ENCODE measurements at regions not wholly inside any gene's neighbourhood (a gene's known extent, or its start where the extent isn't known, plus 50 kb on each side); places are given as distances from the start of the nearest gene placed in this dataset.
"Not testable (repeated sequence)": the region's sequence is repeated elsewhere in the genome, so short reads cannot be mapped to it uniquely, and the experiment has no call there.

DNA sequence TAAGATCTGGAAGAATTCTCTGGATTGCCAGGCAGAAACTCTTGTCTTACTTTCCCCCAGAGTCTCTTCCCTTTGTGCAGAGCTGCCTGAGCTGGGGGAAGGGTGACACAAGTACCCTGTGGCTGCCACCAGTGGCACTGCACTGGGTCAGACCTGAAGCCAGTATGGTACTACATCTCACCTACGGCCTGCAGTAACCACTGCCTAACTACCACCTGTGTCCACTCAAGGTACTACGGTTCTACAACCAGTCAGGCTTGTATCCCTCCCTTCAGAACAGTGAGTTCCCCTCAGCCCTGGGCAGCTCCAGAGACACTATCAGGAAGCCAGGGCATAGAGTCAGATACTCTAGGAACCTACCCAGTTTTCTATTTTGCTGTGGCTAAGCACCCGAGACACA lies 212.0 kb upstream of the POU5F2 start:
- DNase-seq (ENCODE audit: extremely low spot score, insufficient read length, low read depth) (no peak), FAIRE-seq (no peak)

DNA sequence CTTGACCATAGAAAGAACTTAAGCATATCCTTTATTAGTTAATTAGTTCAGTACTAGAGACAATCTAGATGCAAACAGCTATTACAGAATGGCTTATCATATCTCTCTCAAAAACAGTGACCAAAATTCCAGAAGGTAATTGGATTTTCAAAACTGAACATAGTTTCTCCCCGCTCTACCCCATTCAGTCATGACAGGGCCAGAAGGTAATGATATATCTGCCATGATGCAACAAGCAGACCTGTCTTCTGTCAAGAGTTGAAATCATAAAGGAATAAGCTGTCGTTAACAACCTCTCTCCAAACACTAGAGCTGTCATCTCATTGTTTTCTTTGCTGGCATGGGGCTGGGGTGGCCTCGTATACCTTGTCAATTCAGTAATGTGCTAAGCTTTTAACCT lies 200.5 kb upstream of the POU5F2 start:
- no peak for DNase-seq (ENCODE audit: extremely low spot score, insufficient read length, low read depth)

DNA sequence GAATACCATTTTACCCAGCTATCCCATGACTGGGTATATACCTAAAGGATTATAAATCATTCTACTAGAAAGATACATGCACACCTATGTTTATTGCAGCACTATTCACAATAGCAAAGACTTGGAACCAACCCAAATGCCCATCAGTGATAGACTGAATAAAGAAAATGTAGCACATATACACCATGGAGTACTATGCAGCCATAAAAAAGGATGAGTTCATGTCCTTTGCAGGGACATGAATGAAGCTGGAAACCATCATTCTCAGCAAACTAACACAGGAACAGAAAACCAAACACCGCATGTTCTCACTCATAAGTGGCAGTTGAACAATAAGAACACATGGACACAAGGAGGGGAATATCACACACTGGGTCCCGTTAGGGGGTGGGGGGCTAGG lies 191.9 kb upstream of the POU5F2 start:
- not testable (repeated sequence) for FAIRE-seq; DNase-seq (ENCODE audit: extremely low spot score, insufficient read length, low read depth)

More for the DNA sequence above, 200.5 kb upstream of the POU5F2 start:
- peak; percentile 38 for FAIRE-seq

DNA sequence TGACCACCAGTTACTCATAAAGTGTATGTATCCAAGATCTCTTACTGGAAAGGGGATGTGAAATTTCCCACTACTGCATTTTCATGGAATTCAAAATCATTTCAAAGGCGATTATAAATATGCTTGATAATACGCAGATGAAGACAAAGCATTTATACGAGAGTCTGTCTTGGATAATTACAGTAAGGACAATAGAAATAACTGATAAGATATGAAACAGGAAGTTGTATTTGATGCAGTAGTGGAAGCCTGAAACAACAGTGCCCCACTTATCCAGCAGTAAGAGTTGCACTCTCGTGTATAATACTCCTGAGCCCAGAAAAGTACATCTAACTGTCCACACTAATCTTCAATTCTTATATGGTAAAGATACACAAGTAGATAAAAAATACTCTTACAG lies 188.7 kb upstream of the POU5F2 start:
- DNase-seq (ENCODE audit: extremely low spot score, insufficient read length, low read depth) (no peak), FAIRE-seq (no peak)

DNA sequence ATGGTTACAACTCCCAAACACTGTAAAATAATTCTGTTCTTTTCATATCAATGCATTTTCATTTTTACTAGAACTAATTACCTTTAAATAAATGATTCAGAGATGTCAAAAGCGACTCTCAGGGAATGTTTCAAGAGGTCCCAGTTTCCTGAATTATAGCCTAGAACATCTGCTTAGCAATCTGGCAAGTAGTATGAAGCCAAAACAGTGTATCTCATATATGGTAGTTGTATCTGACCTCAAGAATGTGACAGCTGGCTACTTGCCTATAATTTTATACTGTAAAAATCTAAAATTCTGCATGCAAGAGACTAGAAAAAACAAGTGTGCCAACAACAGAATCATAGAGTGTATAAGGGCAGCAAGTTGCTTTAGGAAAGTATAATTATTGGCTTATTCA lies 187.7 kb upstream of the POU5F2 start:
- no peak for FAIRE-seq
- no peak for DNase-seq (ENCODE audit: extremely low spot score, insufficient read length, low read depth)

DNA sequence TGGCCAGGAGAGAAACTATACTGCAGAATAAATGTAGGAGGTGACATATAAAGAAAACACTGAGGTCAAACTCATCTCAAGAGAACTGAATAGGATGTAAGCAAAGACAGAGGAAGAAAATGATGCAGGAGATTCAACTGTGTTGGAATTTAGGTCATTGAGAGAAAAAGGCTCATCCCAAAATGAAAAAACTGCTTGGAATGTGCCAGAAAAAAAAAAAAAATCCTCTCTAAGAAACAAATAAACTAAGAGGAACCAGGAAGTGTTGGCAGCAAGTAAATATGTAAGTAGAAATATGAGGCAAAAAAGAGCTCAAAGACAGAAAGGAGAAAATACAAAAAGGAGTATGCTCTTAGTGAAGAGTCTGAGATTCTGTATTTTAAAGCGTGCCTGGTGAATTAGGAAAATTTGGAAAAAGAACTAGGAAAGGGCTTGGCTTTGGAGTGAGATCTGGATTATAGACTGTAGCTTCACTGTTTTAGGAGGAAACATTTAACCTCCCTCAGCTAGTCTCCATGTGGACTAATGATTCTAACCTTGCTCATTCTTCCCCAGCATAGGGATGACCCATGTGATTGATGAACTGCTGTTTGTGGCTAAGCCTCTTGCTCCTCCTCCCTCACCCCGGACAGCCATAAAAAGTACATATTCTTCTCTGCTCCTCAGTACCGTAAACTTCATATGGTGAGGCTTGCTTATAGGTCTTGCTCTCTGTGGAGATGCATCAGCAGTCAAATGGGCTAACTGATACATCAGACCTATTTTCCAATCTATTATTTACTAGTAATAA lies 185.6 kb upstream of the POU5F2 start:
- no peak for DNase-seq (ENCODE audit: extremely low spot score, insufficient read length, low read depth)
- no peak for FAIRE-seq

DNA sequence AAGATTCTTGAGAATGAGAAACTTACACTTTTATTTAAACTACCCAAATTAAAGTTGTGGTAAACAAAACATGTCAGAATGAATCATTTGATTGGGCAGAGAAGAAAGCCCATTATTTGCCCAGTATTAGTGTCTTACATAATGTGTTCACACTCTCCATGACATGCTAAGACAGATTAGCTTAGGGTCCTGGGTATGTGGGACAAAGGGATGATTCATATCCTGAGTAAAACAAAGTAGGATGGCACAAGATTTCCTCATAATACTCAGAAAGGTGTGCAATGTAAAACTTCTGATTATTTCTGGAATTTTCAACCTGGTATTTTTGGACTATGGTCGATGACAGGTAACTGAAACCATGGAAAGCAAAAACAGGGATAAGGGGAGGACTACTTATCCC lies 183.9 kb upstream of the POU5F2 start:
- DNase-seq (ENCODE audit: extremely low spot score, insufficient read length, low read depth) (no peak), FAIRE-seq (no peak)

DNA sequence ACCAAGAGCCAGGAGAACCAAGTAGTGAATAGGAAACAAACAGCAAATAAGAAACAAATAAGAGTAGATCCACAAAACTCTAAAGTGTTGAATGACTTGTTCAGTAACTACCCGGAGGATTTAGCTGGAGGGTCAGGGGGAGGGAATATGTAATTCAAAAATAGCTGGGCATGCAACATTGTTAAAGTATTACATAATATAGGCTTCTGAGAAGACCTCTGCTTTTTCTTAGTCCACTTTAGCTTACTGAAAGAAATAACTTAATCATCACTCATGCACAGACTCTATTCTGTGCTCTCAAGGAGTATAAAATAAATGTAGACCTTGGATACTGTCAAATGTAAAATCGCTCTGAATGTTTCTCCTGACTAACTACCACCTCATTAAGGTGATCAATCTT lies 183.2 kb upstream of the POU5F2 start:
- no peak for DNase-seq (ENCODE audit: extremely low spot score, insufficient read length, low read depth)
- FAIRE-seq, result no peak

DNA sequence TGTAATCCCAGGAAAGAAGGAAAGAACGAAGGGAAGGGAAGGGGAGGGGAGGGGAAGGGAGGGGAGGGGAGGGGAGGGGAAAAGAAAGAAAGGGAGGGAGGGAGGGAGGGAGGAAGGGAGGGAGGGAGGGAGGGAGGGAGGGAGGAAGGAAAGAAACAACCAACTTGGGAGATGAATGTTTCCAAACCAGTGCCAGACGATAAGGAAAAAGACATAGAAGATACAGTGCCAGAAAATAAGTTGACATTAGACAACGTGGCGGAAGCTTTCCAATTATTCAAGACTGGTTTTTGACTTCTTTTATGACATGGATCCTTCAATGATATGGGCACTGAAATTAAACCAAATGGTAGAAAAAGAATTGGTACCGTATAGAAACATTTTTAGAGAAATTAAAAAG lies 181.2 kb upstream of the POU5F2 start:
- FAIRE-seq (no peak), DNase-seq (ENCODE audit: extremely low spot score, insufficient read length, low read depth) (no peak)

DNA sequence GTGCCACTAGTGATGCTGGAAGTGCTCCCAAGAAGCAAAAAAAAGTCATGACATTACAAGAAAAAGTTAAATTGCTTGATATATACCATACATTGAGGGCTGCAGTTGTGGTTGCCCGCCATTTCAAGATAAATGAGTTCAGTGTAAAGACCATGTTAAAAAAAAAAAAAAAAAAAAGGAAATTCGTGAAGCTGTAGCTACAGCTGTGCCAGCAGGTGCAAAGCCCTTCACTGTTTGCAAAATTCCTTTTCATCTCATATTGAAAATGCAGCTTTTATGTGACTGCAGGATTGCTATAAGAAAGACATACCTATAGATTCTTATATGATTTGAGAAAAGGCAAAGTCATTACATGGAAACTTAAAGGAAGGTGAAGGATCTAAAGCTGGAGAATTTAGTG lies 179.6 kb upstream of the POU5F2 start:
- DNase-seq (ENCODE audit: extremely low spot score, insufficient read length, low read depth) (no peak), FAIRE-seq (no peak)

DNA sequence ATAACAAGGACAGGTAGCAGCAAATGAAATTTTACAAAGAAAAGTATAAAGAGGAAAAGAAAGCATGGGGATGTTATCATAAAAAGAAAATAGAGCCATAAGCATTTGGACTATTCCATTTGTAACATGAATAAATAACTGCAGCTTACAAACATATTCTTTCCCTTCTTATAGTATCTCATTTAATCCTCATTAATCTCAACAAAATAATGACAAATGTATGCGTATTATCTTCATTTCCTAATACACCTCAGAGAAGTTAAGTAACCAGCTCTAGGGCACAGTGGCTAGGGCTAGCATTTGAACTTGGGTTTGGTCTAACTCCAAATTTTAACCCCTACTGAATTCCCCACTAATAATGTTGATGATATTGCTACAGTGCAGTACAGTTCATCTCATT lies 175.5 kb upstream of the POU5F2 start:
- no peak for FAIRE-seq

DNA sequence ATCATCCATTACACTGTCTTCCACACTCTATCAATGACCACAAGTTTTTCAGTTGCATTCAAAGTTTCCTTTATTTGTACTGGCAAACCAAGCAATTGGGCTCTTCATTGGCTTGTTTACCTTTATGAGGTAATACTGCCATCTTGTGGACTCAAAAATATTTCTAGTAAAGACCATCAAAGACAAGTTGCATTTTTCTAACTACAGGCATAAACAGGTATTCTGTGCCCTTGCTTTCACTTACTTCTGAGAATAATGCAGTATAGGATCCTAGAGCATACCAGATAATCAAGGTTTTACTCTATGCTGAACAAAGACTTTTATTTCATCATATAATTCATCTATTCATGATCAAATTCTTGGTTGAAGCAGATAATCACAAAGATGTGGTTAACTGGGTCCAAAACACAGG lies 173.7 kb upstream of the POU5F2 start:
- DNase-seq (ENCODE audit: extremely low spot score, insufficient read length, low read depth), result peak; percentile 1
- peak; percentile 46 for FAIRE-seq

More for the DNA sequence above, 175.5 kb upstream of the POU5F2 start:
- DNase-seq (ENCODE audit: extremely low spot score, insufficient read length, low read depth), result no peak

DNA sequence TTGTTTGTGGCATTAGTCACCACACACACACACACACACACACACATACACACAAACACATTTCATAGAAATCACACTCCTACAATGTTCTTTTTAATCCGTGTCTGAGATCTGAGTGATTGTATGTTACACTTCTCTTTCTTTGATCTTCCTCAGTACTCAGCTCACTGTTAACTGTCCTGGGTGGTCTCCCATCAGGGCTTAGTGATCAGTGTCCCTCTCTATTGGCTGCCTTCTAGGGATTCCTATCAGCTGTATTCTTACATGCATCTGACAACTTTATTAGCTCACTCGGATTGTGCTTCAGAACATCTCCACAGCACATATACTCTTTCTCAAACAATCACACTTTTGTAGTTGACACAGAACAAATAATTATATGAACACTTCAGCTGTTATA lies 170.2 kb upstream of the POU5F2 start:
- peak; percentile 18 for FAIRE-seq
- no peak for DNase-seq (ENCODE audit: extremely low spot score, insufficient read length, low read depth)

DNA sequence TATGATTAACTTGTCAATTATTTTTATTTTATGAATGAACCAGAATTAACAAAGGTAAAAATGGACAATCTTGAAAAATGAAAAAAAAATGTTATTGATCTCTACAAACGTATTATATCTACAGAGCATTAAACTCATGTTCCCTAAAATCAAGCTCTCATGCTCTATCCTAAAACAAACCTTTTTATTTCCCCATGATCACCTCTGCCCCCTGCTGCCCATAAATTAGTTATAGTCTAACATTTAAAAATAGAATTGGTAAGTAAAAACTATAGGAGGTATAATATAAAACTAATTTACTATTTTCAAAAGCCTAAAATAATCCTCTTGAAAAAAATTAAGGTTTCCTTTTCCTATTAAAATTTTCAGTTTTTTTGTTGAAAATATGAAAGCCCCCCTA lies 168.0 kb upstream of the POU5F2 start:
- DNase-seq (ENCODE audit: extremely low spot score, insufficient read length, low read depth), result no peak
- no peak for FAIRE-seq

DNA sequence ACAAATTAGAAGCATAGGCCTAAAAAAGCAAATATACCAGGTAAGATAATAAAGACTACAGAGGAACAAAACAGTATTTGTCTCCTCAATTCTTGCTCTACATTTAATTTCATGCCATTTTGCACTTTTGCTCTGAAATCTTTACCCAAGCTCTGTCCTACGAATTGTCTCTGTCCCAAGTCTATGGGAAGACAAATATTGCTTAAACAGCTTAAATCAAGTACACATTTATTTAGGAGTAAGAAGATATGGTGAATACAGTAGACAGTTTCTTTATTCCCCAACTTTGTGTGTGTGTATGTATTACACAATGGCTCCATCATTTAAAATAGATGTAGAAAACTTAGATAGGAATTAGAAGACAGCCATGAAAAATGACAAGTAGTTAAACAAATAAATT lies 163.5 kb upstream of the POU5F2 start:
- no peak for DNase-seq (ENCODE audit: extremely low spot score, insufficient read length, low read depth)

DNA sequence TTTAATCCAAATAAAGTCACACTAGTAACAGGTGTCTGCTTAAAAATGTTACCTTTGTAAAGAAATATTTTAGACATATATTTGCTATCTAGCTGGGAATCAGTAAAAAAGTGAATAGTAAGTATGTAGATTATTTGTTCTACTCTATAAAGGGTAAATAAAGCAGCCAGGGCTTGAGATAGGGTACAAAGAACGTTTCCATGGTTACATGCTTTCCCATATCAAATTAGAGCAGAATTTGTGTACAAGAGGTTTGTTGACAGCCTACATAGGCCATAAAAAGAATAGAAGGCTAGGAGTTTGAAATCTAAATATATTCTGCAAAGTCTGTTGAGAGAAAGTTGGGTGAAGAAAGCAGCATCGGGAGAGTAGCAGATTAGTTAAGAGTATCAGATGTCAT lies 160.9 kb upstream of the POU5F2 start:
- no peak for DNase-seq (ENCODE audit: extremely low spot score, insufficient read length, low read depth)
- no peak for FAIRE-seq

More for the DNA sequence above, 163.5 kb upstream of the POU5F2 start:
- no peak for FAIRE-seq

DNA sequence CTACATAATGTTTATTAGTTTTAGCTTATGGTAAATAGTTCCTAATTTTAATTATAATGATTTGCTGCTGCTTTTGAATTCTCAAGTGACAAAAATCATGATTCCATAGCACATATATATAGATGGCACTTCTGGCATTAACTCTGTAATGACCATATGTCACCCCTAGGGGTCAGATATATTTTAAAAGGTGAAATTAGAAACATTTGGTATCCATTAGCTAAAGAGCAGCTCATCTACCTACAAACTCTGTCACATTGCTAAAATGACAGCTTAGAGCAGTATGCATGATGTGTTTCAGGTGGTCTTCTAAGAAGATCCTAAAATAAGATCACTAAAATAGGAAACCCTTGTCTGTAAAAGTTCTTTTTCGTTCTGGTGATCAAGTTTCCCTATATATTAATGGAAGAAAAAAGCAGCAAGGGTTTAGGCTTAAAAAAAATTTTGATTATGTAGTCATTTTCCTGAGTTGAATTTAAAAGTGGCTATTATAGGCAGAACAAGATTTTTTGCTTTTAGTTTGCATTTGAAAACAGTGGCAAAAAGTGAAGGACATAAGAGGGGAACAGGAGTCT lies 157.7 kb upstream of the POU5F2 start:
- DNase-seq (ENCODE audit: extremely low spot score, insufficient read length, low read depth) (no peak), FAIRE-seq (no peak)

DNA sequence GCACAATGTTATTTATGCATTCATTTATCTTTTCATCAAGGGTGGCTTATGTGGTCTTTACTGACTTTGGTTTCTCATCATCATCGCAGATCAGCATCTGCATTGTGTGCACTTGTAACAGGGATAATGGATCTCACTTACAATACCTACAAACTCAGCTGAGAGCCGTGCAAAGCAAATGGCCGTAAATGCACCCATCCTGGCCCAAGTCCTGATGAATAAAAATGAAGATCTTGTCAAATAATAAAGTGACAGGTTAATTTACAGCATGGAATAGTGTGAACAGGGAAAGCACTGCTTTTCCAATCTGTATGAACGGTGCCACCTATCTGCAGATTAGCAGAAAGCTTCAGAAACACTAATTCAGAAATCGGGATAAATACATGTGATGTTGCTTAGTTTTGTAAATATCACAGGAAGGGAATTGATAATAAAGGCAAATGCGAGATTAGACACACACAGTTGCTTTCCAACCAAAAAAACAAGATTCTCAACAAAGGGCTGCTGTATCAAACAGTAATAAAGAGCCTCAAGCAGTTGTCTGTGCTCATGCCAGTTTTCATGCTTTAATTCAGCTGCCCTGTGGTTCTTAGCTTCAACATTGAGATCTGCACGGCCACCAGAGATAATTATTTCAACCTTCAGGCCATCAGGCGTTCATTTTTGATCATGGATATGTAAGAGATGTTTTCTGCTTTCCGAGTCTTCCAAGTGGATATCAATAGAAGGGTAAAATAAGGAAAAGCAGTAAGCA lies 153.4 kb upstream of the POU5F2 start:
- no peak for FAIRE-seq

DNA sequence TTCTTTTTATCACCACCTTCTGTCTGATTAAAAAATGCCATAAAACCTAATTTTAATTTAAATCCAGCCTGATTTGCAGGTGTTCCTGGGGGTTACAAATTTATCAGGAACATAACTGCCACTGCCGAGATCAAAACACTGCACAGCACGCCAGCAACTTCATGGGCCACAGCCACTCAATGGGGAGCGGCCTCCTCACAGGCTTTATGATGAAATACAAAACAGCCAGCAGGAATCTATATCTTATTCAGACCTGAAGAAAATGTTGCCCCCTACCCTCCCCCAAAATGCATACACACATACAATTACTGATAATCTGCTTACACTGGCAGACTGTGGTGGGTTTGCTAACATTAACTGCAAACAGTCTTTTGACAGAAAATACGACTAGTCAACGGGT lies 151.7 kb upstream of the POU5F2 start:
- no peak for FAIRE-seq
- no peak for DNase-seq (ENCODE audit: extremely low spot score, insufficient read length, low read depth)

More for the DNA sequence above, 153.4 kb upstream of the POU5F2 start:
- DNase-seq (ENCODE audit: extremely low spot score, insufficient read length, low read depth), result no peak

DNA sequence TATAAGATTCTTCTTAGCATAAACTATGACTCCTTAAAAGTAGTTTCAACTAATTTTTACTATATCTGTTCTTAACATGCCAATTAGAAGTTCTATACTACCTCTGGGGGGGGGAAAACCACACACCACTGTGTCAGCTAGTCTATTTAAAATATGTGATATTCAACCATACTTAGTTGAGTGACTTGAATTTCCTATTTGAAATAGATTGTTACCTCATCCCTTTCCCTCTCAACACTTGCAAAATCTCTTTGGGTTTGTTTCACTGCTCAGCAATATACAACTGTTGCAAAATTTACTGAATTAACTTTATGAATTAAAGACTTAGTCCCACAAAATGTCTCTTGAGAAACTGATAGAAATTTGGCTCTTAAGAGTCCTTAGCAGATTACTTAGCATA lies 151.1 kb upstream of the POU5F2 start:
- DNase-seq (ENCODE audit: extremely low spot score, insufficient read length, low read depth) (no peak), FAIRE-seq (no peak)
